ENCODE measurements at regions not wholly inside any gene's neighbourhood (a gene's known extent, or its start where the extent isn't known, plus 50 kb on each side); places are given as distances from the start of the nearest gene placed in this dataset.

DNA sequence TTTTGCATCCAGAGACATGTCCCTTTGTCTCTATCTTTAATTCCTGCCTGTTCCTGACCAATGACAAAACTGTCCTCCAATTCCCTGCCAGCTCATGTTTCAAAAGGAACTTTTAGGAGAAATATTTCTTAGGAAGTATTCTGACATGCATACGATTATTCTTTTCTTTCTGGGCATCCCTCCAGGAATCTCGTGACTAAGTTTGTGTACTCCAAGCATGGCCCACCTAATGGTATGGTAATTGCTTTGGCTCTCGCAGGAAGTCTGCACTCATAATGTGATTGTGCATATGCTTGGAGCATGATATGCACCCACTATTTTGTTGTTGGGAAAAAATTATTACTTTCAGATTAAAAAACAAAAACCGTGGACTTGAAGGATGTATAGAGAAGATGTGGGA is 256.4 kb downstream of the PRDM2 start:
- WGBS (ENCODE audit: low lambda C conversion rate), result under 1% methylated on average over 4 of the region's 4 CpGs
- no peak for ATAC-seq
- H3K4me1 ChIP-seq (ENCODE audit: insufficient read depth, low read length), result no peaks in the 10 kb centered on the region
- no peaks in the 10 kb centered on the region for H3K9me3 ChIP-seq (ENCODE audit: low read length)
- no TSS peak for BruUV-seq (replicated peaks)
- intact Hi-C loops (cut with micrococcal nuclease; ENCODE audit: unreplicated experiment), result no loop called here
- H3K4me3 ChIP-seq (replicated peaks in 1 of 3; ENCODE audit: insufficient read depth in 1 of 3, low read depth in 2 of 3, low read length in 3 of 3), result no peak overlapping the region
- FAIRE-seq, result no peak
- no peak overlapping the region for H3K27ac ChIP-seq (ENCODE audit: extremely low read length, insufficient read depth, low read length)
- POLR2A ChIA-PET, result no interaction called here
- no peak overlapping the region for H3K9ac ChIP-seq (ENCODE audit: insufficient read depth, low read depth, low read length)
- no peaks in the 10 kb centered on the region for H3K79me2 ChIP-seq (ENCODE audit: insufficient read depth, low read length)
- no peaks in the 10 kb centered on the region for H3K36me3 ChIP-seq (replicated peaks in 1 of 2; ENCODE audit: control insufficient read depth in 1 of 2, insufficient read depth in 2 of 2, low read length in 2 of 2)
- H2AFZ ChIP-seq (ENCODE audit: low read length), result no peak overlapping the region
- DNase-seq (ENCODE audit: low spot score), result no peak
- TF ChIP-seq ZNF234 (CRISPR knock-in tag; conservative IDR thresholded peaks at IDR 0.05), result no peak
- TF ChIP-seq REPIN1 (CRISPR knock-in tag; IDR thresholded peaks at IDR 0.05; ENCODE audit: borderline replicate concordance, low read depth), result no peak
- TF ChIP-seq ZNF614 (CRISPR knock-in tag; IDR thresholded peaks at IDR 0.05; ENCODE audit: borderline replicate concordance), result no peak
- TF ChIP-seq NFAT5 (CRISPR knock-in tag; IDR thresholded peaks at IDR 0.05), result no peak
- TF ChIP-seq POLR2AphosphoS2 (IDR thresholded peaks at IDR 0.05; ENCODE audit: low read depth, low read length), result no peak
- TF ChIP-seq ZMYM3 (CRISPR knock-in tag; IDR thresholded peaks at IDR 0.05), result no peak
- H4K20me1 ChIP-seq (ENCODE audit: insufficient read depth, low read length), result no peaks in the 10 kb centered on the region
- no peaks in the 10 kb centered on the region; a peak in 1 of 5 replicates for H3K27me3 ChIP-seq (ENCODE audit: control insufficient read depth in 1 of 2, insufficient read depth in 2 of 2, low read length in 2 of 2)
- in situ Hi-C loops (cut with HindIII; ENCODE audit: extremely low pct_ligation_motif_present, low pct_unique_long_range_greater_than_20kb), result loop anchor here (5.0 to 25.0 kb wide), 2 partner anchors 129 to 1081 kb away; no protein-coding TSS in a partner anchor
- H3K4me2 ChIP-seq (ENCODE audit: low read depth, low read length), result no peak overlapping the region
- CTCF ChIA-PET (ENCODE audit: low intra/inter-chr PET ratio, low total read pairs), result no interaction called here
